ENCODE measurements at regions not wholly inside any gene's neighbourhood (a gene's known extent, or its start where the extent isn't known, plus 50 kb on each side); places are given as distances from the start of the nearest gene placed in this dataset.

DNA sequence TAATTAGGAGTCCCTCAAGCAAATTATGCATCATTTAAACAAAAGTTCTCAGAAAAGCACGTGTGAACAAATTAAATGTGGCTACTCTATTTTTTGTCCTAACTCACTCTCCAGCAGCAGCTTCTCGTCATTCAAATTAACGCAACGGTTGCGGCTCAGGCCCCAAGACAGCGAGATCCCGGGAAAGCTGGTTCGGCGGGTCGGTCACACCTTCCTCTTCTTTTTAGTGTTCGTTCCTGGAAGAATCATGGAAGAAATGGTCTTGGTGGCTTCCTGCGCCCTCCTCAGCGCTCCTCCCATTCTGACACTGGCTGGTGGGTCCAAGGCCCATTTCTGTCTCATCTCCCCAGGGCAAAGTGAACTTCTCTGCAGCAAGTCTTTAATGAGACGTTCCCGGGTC, 382.8 kb upstream of the IRX1 start:
- Histone ChIP-seq H3K9me3 (ENCODE audit: control extremely low read depth in 1 of 5, control insufficient read depth in 4 of 5, insufficient read depth in 2 of 5, low read depth in 1 of 5, low read length in 4 of 5) (no peaks in the 10 kb centered on the region), H3K27ac (ENCODE audit: insufficient read depth in 1 of 2, low read depth in 1 of 2, low read length in 2 of 2, poor library complexity in 1 of 2, severe bottlenecking in 2 of 2) (no peak overlapping the region), H3K27me3 (replicated peaks in 2 of 5; ENCODE audit: control insufficient read depth in 4 of 5, insufficient read depth in 5 of 5, low read length in 4 of 5) (no peaks in the 10 kb centered on the region), H3K4me1 (ENCODE audit: control extremely low read depth in 1 of 4, control insufficient read depth in 4 of 4, insufficient read depth in 4 of 4, low read length in 3 of 4) (no peaks in the 10 kb centered on the region), H3K4me3 (ENCODE audit: control insufficient read depth in 1 of 7, extremely low read depth in 1 of 7, insufficient read depth in 4 of 7, low read depth in 2 of 7, low read length in 6 of 7) (no peak overlapping the region), H3K36me3 (ENCODE audit: control insufficient read depth in 4 of 4, insufficient read depth in 4 of 4, low read length in 3 of 4) (no peaks in the 10 kb centered on the region)
- CTCF ChIA-PET = no interaction called here
- 97% methylated on average over 13 of the region's 15 CpGs for WGBS (ENCODE audit: insufficient coverage)
- POLR2A ChIA-PET = no interaction called here
- no peak for DNase-seq

DNA sequence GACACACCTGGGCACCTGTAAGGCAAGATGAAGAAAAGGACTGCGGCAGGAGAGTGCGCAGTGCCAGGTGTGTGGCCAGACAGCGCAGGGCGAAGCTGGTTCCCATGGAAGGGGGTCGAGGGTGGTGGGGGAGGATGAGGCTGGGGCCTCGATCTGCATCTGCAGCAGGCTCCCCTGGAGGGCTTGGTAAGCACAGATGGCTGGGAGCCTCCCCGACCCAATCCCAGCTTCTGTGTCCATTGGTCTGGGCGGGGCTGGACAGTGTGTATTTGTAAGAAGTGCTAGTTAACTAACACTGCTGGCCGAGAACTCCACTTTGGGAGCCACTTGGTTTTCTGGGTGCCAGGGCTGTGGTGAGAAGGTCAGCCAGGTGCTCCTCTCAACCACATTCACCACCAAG, 385.1 kb upstream of the IRX1 start:
- H3K4me1 ChIP-seq (ENCODE audit: control extremely low read depth in 1 of 4, control insufficient read depth in 4 of 4, insufficient read depth in 4 of 4, low read length in 3 of 4) = no peaks in the 10 kb centered on the region
- ChIA-PET POLR2A (no interaction called here), CTCF (no interaction called here)
- H3K27ac ChIP-seq (ENCODE audit: insufficient read depth in 1 of 2, low read depth in 1 of 2, low read length in 2 of 2, poor library complexity in 1 of 2, severe bottlenecking in 2 of 2) = no peak overlapping the region
- no peaks in the 10 kb centered on the region for H3K9me3 ChIP-seq (ENCODE audit: control extremely low read depth in 1 of 5, control insufficient read depth in 4 of 5, insufficient read depth in 2 of 5, low read depth in 1 of 5, low read length in 4 of 5)
- H3K36me3 ChIP-seq (ENCODE audit: control insufficient read depth in 4 of 4, insufficient read depth in 4 of 4, low read length in 3 of 4) = no peaks in the 10 kb centered on the region
- DNase-seq = no peak
- no peak overlapping the region for H3K4me3 ChIP-seq (ENCODE audit: control insufficient read depth in 1 of 7, extremely low read depth in 1 of 7, insufficient read depth in 4 of 7, low read depth in 2 of 7, low read length in 6 of 7)
- WGBS (ENCODE audit: insufficient coverage) = 83% methylated on average over 6 of the region's 9 CpGs
- H3K27me3 ChIP-seq (replicated peaks in 2 of 5; ENCODE audit: control insufficient read depth in 4 of 5, insufficient read depth in 5 of 5, low read length in 4 of 5) = no peaks in the 10 kb centered on the region

DNA sequence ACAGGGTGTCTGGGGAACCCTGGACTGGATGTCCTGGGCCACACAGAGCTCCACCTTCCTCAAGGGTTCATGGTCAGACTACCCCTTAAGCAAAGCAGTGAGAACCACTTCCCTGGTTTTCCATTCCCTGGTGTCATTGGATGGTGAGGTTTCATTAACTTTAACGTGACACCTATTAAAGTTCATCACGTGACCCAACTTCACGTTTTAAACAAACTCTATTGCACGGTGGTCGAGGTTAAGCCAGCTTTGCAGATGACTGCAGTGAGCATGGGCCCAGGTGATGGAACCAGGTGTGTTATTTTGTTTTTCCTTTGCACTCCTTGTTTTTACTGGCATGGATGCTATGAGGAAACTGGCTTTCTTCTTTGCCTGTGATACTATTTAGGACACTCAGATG, 385.7 kb upstream of the IRX1 start:
- Histone ChIP-seq H3K36me3 (ENCODE audit: control insufficient read depth in 4 of 4, insufficient read depth in 4 of 4, low read length in 3 of 4) (no peaks in the 10 kb centered on the region), H3K27ac (ENCODE audit: insufficient read depth in 1 of 2, low read depth in 1 of 2, low read length in 2 of 2, poor library complexity in 1 of 2, severe bottlenecking in 2 of 2) (no peak overlapping the region), H3K9me3 (ENCODE audit: control extremely low read depth in 1 of 5, control insufficient read depth in 4 of 5, insufficient read depth in 2 of 5, low read depth in 1 of 5, low read length in 4 of 5) (no peaks in the 10 kb centered on the region), H3K4me1 (ENCODE audit: control extremely low read depth in 1 of 4, control insufficient read depth in 4 of 4, insufficient read depth in 4 of 4, low read length in 3 of 4) (no peaks in the 10 kb centered on the region), H3K27me3 (replicated peaks in 2 of 5; ENCODE audit: control insufficient read depth in 4 of 5, insufficient read depth in 5 of 5, low read length in 4 of 5) (no peaks in the 10 kb centered on the region), H3K4me3 (ENCODE audit: control insufficient read depth in 1 of 7, extremely low read depth in 1 of 7, insufficient read depth in 4 of 7, low read depth in 2 of 7, low read length in 6 of 7) (no peak overlapping the region)
- CTCF ChIA-PET = no interaction called here
- DNase-seq = no peak
- WGBS (ENCODE audit: insufficient coverage) = 76% methylated on average over 5 of the region's 5 CpGs
- POLR2A ChIA-PET = no interaction called here

DNA sequence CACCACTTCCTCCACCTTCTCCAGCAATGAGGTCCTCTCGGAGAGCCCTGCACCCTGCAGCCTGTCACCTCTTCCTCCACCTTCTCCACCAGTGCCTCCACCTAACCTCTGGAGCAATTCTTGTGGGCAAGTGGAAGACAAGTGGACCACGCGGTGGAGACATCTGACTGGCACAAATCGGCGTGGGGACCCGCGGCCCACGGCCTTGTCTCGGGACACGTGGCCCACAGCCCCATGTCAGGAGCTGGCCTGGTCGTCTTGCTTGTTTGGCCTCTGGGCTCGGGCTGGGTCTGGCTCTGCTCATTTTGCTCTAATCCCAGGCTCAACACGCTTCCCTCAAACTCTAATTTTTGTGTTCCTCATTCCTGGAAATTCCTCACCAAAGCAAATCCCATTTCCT, 393.1 kb upstream of the IRX1 start:
- no peak overlapping the region for H3K27ac ChIP-seq (ENCODE audit: insufficient read depth in 1 of 2, low read depth in 1 of 2, low read length in 2 of 2, poor library complexity in 1 of 2, severe bottlenecking in 2 of 2)
- no peaks in the 10 kb centered on the region for H3K36me3 ChIP-seq (ENCODE audit: control insufficient read depth in 4 of 4, insufficient read depth in 4 of 4, low read length in 3 of 4)
- WGBS (ENCODE audit: insufficient coverage) = 94% methylated on average over 13 of the region's 13 CpGs
- peaks cover 0 to 18% (median 5%) of the 10 kb centered on the region in 5 experiments for H3K27me3 ChIP-seq (replicated peaks in 2 of 5; ENCODE audit: control insufficient read depth in 4 of 5, insufficient read depth in 5 of 5, low read length in 4 of 5)
- ChIA-PET POLR2A (no interaction called here), CTCF (no interaction called here)
- no peaks in the 10 kb centered on the region for H3K4me1 ChIP-seq (ENCODE audit: control extremely low read depth in 1 of 4, control insufficient read depth in 4 of 4, insufficient read depth in 4 of 4, low read length in 3 of 4)
- no peaks in the 10 kb centered on the region for H3K9me3 ChIP-seq (ENCODE audit: control extremely low read depth in 1 of 5, control insufficient read depth in 4 of 5, insufficient read depth in 2 of 5, low read depth in 1 of 5, low read length in 4 of 5)
- no peak overlapping the region for H3K4me3 ChIP-seq (ENCODE audit: control insufficient read depth in 1 of 7, extremely low read depth in 1 of 7, insufficient read depth in 4 of 7, low read depth in 2 of 7, low read length in 6 of 7)
- DNase-seq = no peak

DNA sequence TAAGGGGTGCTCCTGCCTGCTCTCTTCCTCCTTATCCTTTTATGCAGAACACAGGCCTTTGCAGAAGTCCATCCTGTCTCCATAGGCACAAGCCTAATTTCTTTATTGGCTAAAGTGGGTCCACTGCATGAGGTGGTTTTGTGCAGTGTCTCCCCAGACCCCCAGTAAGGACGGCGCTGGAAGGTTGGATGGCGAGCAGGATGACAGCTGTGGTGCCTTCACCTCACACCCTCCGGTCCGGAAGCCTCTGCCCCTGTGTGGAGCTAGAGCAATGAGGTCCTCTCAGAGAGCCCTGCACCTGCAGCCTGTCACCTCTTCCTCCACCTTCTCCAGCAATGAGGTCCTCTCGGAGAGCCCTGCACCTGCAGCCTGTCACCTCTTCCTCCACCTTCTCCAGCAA, 393.7 kb upstream of the IRX1 start:
- H3K36me3 ChIP-seq (ENCODE audit: control insufficient read depth in 4 of 4, insufficient read depth in 4 of 4, low read length in 3 of 4) = no peaks in the 10 kb centered on the region
- CTCF ChIA-PET = no interaction called here
- WGBS (ENCODE audit: insufficient coverage) = 100% methylated on average over 2 of the region's 6 CpGs
- no peak overlapping the region for H3K4me3 ChIP-seq (ENCODE audit: control insufficient read depth in 1 of 7, extremely low read depth in 1 of 7, insufficient read depth in 4 of 7, low read depth in 2 of 7, low read length in 6 of 7)
- no peak overlapping the region for H3K27ac ChIP-seq (ENCODE audit: insufficient read depth in 1 of 2, low read depth in 1 of 2, low read length in 2 of 2, poor library complexity in 1 of 2, severe bottlenecking in 2 of 2)
- no peaks in the 10 kb centered on the region for H3K9me3 ChIP-seq (ENCODE audit: control extremely low read depth in 1 of 5, control insufficient read depth in 4 of 5, insufficient read depth in 2 of 5, low read depth in 1 of 5, low read length in 4 of 5)
- peaks cover 3 to 24% (median 10%) of the 10 kb centered on the region in 5 experiments for H3K27me3 ChIP-seq (replicated peaks in 2 of 5; ENCODE audit: control insufficient read depth in 4 of 5, insufficient read depth in 5 of 5, low read length in 4 of 5)
- H3K4me1 ChIP-seq (ENCODE audit: control extremely low read depth in 1 of 4, control insufficient read depth in 4 of 4, insufficient read depth in 4 of 4, low read length in 3 of 4) = no peaks in the 10 kb centered on the region
- POLR2A ChIA-PET = no interaction called here
- no peak for DNase-seq

DNA sequence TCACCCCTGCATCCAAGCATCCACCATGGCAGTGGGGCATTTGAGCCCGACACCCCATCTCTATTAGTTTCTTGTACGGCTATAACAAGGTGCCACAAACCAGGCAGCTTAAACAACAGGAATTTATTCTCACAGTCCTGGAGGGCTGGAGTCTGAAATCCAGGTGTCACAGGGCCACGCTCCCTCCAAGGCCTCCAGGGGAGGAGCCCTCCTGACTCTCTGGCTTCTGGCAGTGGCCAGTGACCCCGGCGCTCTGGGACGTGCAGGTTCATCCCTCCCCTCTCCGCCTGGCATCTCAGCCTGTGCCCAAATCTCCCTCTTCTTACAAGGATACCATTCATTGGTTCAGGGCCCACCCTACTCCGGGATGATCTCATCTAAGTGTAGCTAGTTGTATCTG, 394.5 kb upstream of the IRX1 start:
- DNase-seq = no peak
- Histone ChIP-seq H3K27me3 (replicated peaks in 2 of 5; ENCODE audit: control insufficient read depth in 4 of 5, insufficient read depth in 5 of 5, low read length in 4 of 5) (peaks cover 3 to 32% (median 13%) of the 10 kb centered on the region in 5 experiments), H3K9me3 (ENCODE audit: control extremely low read depth in 1 of 5, control insufficient read depth in 4 of 5, insufficient read depth in 2 of 5, low read depth in 1 of 5, low read length in 4 of 5) (no peaks in the 10 kb centered on the region), H3K27ac (ENCODE audit: insufficient read depth in 1 of 2, low read depth in 1 of 2, low read length in 2 of 2, poor library complexity in 1 of 2, severe bottlenecking in 2 of 2) (no peak overlapping the region), H3K36me3 (ENCODE audit: control insufficient read depth in 4 of 4, insufficient read depth in 4 of 4, low read length in 3 of 4) (no peaks in the 10 kb centered on the region), H3K4me3 (ENCODE audit: control insufficient read depth in 1 of 7, extremely low read depth in 1 of 7, insufficient read depth in 4 of 7, low read depth in 2 of 7, low read length in 6 of 7) (no peak overlapping the region), H3K4me1 (ENCODE audit: control extremely low read depth in 1 of 4, control insufficient read depth in 4 of 4, insufficient read depth in 4 of 4, low read length in 3 of 4) (no peaks in the 10 kb centered on the region)
- 98% methylated on average over 6 of the region's 8 CpGs for WGBS (ENCODE audit: insufficient coverage)
- CTCF ChIA-PET = no interaction called here
- POLR2A ChIA-PET = no interaction called here

DNA sequence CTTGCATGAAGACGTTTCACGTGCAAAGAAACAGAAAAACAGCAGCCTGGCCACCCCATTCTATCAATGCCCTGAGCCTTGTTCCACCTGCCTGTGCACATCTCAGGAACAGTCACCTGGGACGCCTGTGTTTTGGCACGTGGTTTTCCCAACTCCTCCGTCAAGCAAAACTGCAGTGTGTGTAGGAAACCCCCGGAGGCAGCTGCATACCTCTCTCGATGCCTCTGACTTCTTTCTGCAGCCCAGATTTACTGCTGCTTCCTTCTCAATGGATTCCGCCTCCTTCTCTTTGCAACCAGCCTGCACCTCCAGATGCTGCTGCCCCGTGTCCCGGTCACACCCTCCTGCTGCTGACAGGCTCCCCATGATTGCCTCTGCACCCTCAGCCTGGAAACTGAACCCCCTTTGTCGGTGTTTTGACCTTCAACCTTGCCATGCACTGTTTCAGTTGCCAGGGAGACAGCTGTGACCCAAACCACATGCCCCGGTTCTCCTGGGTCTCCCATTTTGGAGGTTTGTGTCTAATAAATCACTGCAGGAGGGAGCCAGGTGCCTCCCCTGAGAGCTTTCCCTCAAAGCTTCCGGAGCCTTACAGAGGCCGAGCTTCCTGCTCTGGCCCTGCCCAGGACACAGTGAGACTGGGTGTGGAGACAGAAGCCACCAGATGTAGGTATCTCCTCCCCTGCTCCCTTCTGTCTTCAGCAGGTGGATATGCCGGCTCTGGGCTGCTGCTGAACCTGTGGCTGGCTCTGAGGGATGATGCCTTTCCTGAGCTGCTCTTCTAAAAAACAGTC, 395.5 kb upstream of the IRX1 start:
- H3K4me3 ChIP-seq (ENCODE audit: control insufficient read depth in 1 of 7, extremely low read depth in 1 of 7, insufficient read depth in 4 of 7, low read depth in 2 of 7, low read length in 6 of 7) = no peak overlapping the region
- H3K9me3 ChIP-seq (ENCODE audit: control extremely low read depth in 1 of 5, control insufficient read depth in 4 of 5, insufficient read depth in 2 of 5, low read depth in 1 of 5, low read length in 4 of 5) = no peaks in the 10 kb centered on the region
- WGBS (ENCODE audit: insufficient coverage) = 64% methylated on average over 15 of the region's 15 CpGs
- no peaks in the 10 kb centered on the region for H3K4me1 ChIP-seq (ENCODE audit: control extremely low read depth in 1 of 4, control insufficient read depth in 4 of 4, insufficient read depth in 4 of 4, low read length in 3 of 4)
- POLR2A ChIA-PET = no interaction called here
- CTCF ChIA-PET = no interaction called here
- no peak overlapping the region for H3K27ac ChIP-seq (ENCODE audit: insufficient read depth in 1 of 2, low read depth in 1 of 2, low read length in 2 of 2, poor library complexity in 1 of 2, severe bottlenecking in 2 of 2)
- DNase-seq = no peak
- no peaks in the 10 kb centered on the region for H3K36me3 ChIP-seq (ENCODE audit: control insufficient read depth in 4 of 4, insufficient read depth in 4 of 4, low read length in 3 of 4)
- peaks cover 3 to 36% (median 13%) of the 10 kb centered on the region in 5 experiments for H3K27me3 ChIP-seq (replicated peaks in 2 of 5; ENCODE audit: control insufficient read depth in 4 of 5, insufficient read depth in 5 of 5, low read length in 4 of 5)
